ENCODE measurements at regions not wholly inside any gene's neighbourhood (a gene's known extent, or its start where the extent isn't known, plus 50 kb on each side); places are given as distances from the start of the nearest gene placed in this dataset.
"Not testable (repeated sequence)": the region's sequence is repeated elsewhere in the genome, so short reads cannot be mapped to it uniquely, and the experiment has no call there.

- no peak for DNase-seq (ENCODE audit: low read depth)
- TF ChIP-seq CTCF (IDR thresholded peaks at IDR 0.05; ENCODE audit: low read length, missing control alignments), result no peak
- H3K4me3 ChIP-seq (replicated peaks; ENCODE audit: low read depth, low read length), result no peak overlapping the region
These were observed 129.5 kb upstream of the SULF2 start for GRCh38 chr20:47914792-47915191.

GRCh38 chr20:47912786-47913501, 127.7 kb upstream of the SULF2 start:
- H3K4me3 ChIP-seq (replicated peaks; ENCODE audit: low read depth, low read length); DNase-seq (ENCODE audit: low read depth): not testable (repeated sequence)

GRCh38 chr20:47912165-47912564, 126.9 kb upstream of the SULF2 start:
- H3K4me3 ChIP-seq (replicated peaks; ENCODE audit: low read depth, low read length); DNase-seq (ENCODE audit: low read depth): not testable (repeated sequence)

- H3K4me3 ChIP-seq (replicated peaks; ENCODE audit: low read depth, low read length); DNase-seq (ENCODE audit: low read depth): not testable (repeated sequence)
These were observed 124.6 kb upstream of the SULF2 start for GRCh38 chr20:47909696-47910369.

GRCh38 chr20:47908361-47909035, 123.2 kb upstream of the SULF2 start:
- DNase-seq (ENCODE audit: low read depth); H3K4me3 ChIP-seq (replicated peaks; ENCODE audit: low read depth, low read length): not testable (repeated sequence)

GRCh38 chr20:47907951-47908350, 122.7 kb upstream of the SULF2 start:
- not testable (repeated sequence) for DNase-seq (ENCODE audit: low read depth); H3K4me3 ChIP-seq (replicated peaks; ENCODE audit: low read depth, low read length)

- no peak for DNase-seq (ENCODE audit: low read depth)
- no peak for TF ChIP-seq CTCF (IDR thresholded peaks at IDR 0.05; ENCODE audit: low read length, missing control alignments)
- no peak overlapping the region for H3K4me3 ChIP-seq (replicated peaks; ENCODE audit: low read depth, low read length)
These were observed 121.9 kb upstream of the SULF2 start for GRCh38 chr20:47907031-47907675.

- TF ChIP-seq CTCF (IDR thresholded peaks at IDR 0.05; ENCODE audit: low read length, missing control alignments), result no peak
- H3K4me3 ChIP-seq (replicated peaks; ENCODE audit: low read depth, low read length), result no peak overlapping the region
- no peak for DNase-seq (ENCODE audit: low read depth)
These were observed 121.0 kb upstream of the SULF2 start for GRCh38 chr20:47906348-47906660.

- no peak for DNase-seq (ENCODE audit: low read depth)
- no peak for TF ChIP-seq CTCF (IDR thresholded peaks at IDR 0.05; ENCODE audit: low read length, missing control alignments)
- H3K4me3 ChIP-seq (replicated peaks; ENCODE audit: low read depth, low read length), result no peak overlapping the region
These were observed 120.5 kb upstream of the SULF2 start for GRCh38 chr20:47905628-47906347.

- not testable (repeated sequence) for DNase-seq (ENCODE audit: low read depth); H3K4me3 ChIP-seq (replicated peaks; ENCODE audit: low read depth, low read length)
These were observed 117.7 kb upstream of the SULF2 start for GRCh38 chr20:47903009-47903408.

GRCh38 chr20:47899313-47899712, 114.0 kb upstream of the SULF2 start:
- not testable (repeated sequence) for DNase-seq (ENCODE audit: low read depth); H3K4me3 ChIP-seq (replicated peaks; ENCODE audit: low read depth, low read length)

All from fibroblast of pulmonary artery (primary cell).